H54 (cell line): ENCODE measurements at regions not wholly inside any gene's neighbourhood (a gene's known extent, or its start where the extent isn't known, plus 50 kb on each side); places are given as distances from the start of the nearest gene placed in this dataset.
"Not testable (repeated sequence)": the region's sequence is repeated elsewhere in the genome, so short reads cannot be mapped to it uniquely, and the experiment has no call there.

Experiments
- DNase-seq: peaks from one replicate; pipeline ENCODE4 v3.0.0; 2011; ENCODE audit warnings: low spot score, mixed read lengths; ENCODE audit not compliant: insufficient read length
- FAIRE-seq: peaks from 3 replicates; lab custom pipeline; 2011; peaks lifted over from hg19 to GRCh38; lab: Jason Lieb, UNC
- POLR2A ChIP-seq: IDR thresholded peaks from 2 replicates; pipeline ENCODE4 v1.6.1; 2011; ENCODE audit warnings: low read depth, mild to moderate bottlenecking, low read length

DNA sequence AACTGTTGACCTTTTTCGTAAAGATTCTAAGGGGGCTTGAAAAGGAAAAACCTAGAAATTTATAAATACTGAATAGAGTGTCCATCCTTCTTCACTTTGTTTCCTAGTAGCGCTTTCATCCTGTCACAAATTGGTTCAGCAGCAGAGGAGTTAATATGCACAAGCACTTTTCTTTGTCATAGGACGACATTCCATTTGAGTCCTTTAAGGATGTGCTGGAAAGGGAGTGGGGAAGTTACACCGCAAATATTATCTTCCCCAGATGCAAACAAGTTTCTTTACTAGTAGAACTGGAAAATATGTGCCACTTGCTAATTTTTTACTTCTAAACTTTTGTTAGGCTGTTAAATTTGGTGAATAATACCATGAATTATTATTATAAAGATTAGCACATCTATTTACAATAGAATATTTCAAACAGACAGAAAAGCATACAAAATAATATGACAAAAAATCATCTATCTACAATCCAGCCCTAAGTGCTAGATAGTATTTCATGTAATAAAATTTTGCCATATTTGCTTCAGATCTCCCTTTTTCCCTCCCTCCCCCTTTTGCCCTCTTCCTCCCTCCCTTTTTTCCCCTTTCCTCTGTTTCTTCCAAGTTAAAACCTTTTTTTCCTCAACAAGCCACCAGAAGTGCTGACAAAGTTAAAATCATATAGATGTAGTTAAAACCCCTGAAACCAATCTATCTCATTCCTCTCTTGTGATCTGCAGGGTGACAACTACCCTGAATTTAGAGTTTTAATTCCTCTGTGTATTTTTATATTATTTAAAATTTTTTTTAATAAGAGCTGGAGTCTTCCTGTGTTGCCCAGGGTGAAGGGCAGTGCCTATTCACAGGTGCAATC, 50.5 kb upstream of the MAP4K3 start:
- no peak for DNase-seq
- TF ChIP-seq POLR2A = no peak
- FAIRE-seq = no peak

DNA sequence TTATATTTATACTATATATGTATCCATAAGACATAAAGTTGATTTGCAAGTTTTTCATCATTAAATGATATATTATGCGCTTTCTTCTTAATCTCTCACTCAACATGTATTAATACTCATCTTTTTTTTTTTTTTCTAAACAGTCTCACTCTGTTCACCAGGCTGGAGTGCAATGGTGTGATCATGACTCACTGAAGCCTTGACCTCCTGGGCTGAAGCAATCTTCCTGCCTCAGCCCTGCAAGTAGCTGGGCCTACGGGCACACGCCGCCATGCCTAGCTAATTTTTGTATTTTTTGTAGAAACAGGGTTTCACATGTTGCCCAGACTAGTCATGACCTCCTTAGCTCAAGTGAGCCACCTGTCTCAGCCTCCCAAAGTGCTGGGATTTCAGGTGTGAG, 51.4 kb upstream of the MAP4K3 start:
- no peak for TF ChIP-seq POLR2A
- DNase-seq (no peak), FAIRE-seq (peak; percentile 91)

GRCh38 chr2:39490586-39490985, 53.5 kb upstream of the MAP4K3 start:
- FAIRE-seq (no peak), DNase-seq (no peak)
- no peak for TF ChIP-seq POLR2A

GRCh38 chr2:39491653-39492052, 54.6 kb upstream of the MAP4K3 start:
- no peak for TF ChIP-seq POLR2A
- FAIRE-seq = no peak
- no peak for DNase-seq

- peak; percentile 40 for DNase-seq
- FAIRE-seq = peak; percentile 90
- no peak for TF ChIP-seq POLR2A
Observed at GRCh38 chr2:39492095-39492590, 55.1 kb upstream of the MAP4K3 start.

DNA sequence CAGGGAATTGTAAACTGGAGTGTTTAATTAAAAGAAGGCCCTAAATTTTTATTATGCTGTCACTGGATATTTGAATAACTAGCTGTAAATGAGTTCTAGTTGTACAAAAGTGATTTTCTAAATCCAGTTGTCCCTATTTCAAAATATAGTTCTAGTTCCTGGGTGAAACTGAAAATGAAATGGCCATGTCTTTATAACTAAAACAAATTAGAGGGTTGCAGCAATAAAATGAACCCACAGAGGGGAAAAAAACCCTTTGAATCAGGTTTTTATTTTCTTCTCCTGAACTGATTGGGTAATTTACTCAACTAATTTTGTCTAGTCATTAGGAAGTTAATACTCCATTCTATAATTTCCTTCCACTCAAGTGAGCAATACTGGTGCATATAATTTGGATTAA, 55.6 kb upstream of the MAP4K3 start:
- no peak for TF ChIP-seq POLR2A
- no peak for DNase-seq
- FAIRE-seq = no peak

- DNase-seq = peak; percentile 63
- TF ChIP-seq POLR2A = no peak
- FAIRE-seq = peak; percentile 98
Observed at GRCh38 chr2:39494784-39495251, 57.7 kb upstream of the MAP4K3 start.

- FAIRE-seq = no peak
- no peak for DNase-seq
- no peak for TF ChIP-seq POLR2A
Observed at GRCh38 chr2:39497082-39497801, 60.2 kb upstream of the MAP4K3 start.

GRCh38 chr2:39498176-39498575, 61.1 kb upstream of the MAP4K3 start:
- DNase-seq, FAIRE-seq: not testable (repeated sequence)

GRCh38 chr2:39498786-39499185, 61.7 kb upstream of the MAP4K3 start:
- TF ChIP-seq POLR2A = no peak
- DNase-seq (no peak), FAIRE-seq (no peak)

GRCh38 chr2:39499336-39499735, 62.3 kb upstream of the MAP4K3 start:
- TF ChIP-seq POLR2A = no peak
- FAIRE-seq (no peak), DNase-seq (no peak)

GRCh38 chr2:39501412-39501811, 64.3 kb upstream of the MAP4K3 start:
- no peak for TF ChIP-seq POLR2A
- DNase-seq (no peak), FAIRE-seq (no peak)

DNA sequence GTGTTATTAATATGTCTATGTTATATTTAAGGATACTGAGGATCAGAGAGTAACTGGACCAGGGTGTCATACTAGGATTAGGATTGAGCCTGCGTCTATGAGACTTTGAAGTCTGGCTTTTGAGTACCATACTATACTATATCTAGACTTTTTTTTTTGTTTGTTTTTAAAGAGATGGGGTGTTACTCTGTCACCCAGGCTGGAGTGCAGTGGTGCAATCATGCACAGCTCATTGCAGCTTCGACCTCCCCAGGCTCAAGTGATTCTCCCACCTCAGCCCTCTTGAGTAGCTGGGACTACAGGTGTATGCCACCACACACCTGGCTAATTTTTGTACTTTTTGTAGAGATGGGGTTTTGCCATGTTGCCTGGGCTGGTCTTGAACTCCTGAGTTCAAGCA, 66.2 kb upstream of the MAP4K3 start:
- no peak for TF ChIP-seq POLR2A
- DNase-seq = no peak
- no peak for FAIRE-seq

DNA sequence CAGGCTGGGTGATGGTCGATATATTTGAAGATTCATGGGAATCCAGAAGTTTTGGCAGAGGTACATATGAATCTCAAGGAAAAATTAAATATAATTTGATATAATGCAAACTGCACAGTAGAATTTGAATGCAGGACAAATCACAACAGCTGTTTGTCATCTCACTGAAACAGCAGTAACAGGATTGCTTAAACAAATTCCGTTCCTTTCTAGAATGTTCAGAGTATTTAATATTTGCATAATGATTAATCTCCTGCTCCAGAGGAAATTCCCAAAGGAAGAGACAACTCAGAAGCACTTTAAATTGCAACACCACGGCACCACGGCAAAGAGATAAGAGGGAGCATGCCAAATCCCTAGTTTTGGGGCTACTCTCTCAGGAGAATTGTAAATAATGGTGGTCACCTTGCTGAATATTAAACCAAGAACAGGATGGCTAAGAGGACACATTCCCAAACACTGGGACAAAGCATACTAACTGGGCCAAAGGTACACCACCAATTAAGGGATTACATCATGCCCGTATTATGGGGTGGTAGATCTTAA, 67.8 kb upstream of the MAP4K3 start:
- FAIRE-seq = no peak
- no peak for TF ChIP-seq POLR2A
- no peak for DNase-seq
